H1 (cell line): ENCODE measurements at regions not wholly inside any gene's neighbourhood (a gene's known extent, or its start where the extent isn't known, plus 50 kb on each side); places are given as distances from the start of the nearest gene placed in this dataset.

Source experiments
- CTCF ChIA-PET: fragments of 300-600 bp; sonication (Branson Sonifier 250); formaldehyde crosslinking; loops from one replicate; lab custom pipeline; 2021; ENCODE audit not compliant: partially characterized antibody; lab: Charles Lee
- POLR2A ChIA-PET: fragments of 300-600 bp; sonication (Branson Sonifier 250); formaldehyde crosslinking; loops from one replicate; lab custom pipeline; 2021; ENCODE audit warnings: inconsistent platforms; ENCODE audit not compliant: partially characterized antibody; lab: Charles Lee
- DNase-seq, 2 experiments: peaks; one replicate each; pipeline versions ENCODE4 v3.0.0 to v3.0.0-alpha.2; 2010 to 2022; ENCODE audit warnings: low spot score in 2 of 2, low read depth in 1 of 2, mixed read lengths in 1 of 2
- FAIRE-seq: peaks from 2 replicates; lab custom pipeline; 2011; peaks lifted over from hg19 to GRCh38; lab: Jason Lieb, UNC
- H2AFZ ChIP-seq: 2 replicates; pipeline ENCODE4 v1.8.1; 2012; ENCODE audit warnings: low read length, inconsistent platforms
- H2AK5ac ChIP-seq: 2 replicates; pipeline ENCODE4 v1.6.1; 2013; ENCODE audit warnings: low read depth, low read length
- H2BK120ac ChIP-seq: replicated peaks from 2 replicates; pipeline ENCODE3; 2013; ENCODE audit warnings: low read depth, low read length, inconsistent platforms
- H2BK12ac ChIP-seq: 2 replicates; pipeline ENCODE4 v1.6.1; 2013; ENCODE audit warnings: low read depth, low read length
- H2BK15ac ChIP-seq: 2 replicates; pipeline ENCODE4 v1.6.1; 2013; ENCODE audit warnings: low read length
- H2BK20ac ChIP-seq: 2 replicates; pipeline ENCODE4 v1.6.1; 2013; ENCODE audit warnings: low read length
- H2BK5ac ChIP-seq: 2 replicates; pipeline ENCODE4 v1.6.1; 2013; ENCODE audit warnings: low read depth, low read length
- H3K14ac ChIP-seq: 2 replicates; pipeline ENCODE4 v1.6.1; 2013; ENCODE audit warnings: inconsistent platforms; ENCODE audit not compliant: insufficient read length
- H3K18ac ChIP-seq: 2 replicates; pipeline ENCODE4 v1.6.1; 2013; ENCODE audit warnings: low read length; ENCODE audit errors: extremely low read depth
- H3K23ac ChIP-seq: 2 replicates; pipeline ENCODE4 v1.6.1; 2013; ENCODE audit warnings: inconsistent platforms; ENCODE audit not compliant: insufficient read length
- H3K23me2 ChIP-seq: 2 replicates; pipeline ENCODE4 v1.6.1; 2013; ENCODE audit warnings: low read depth, low read length
- H3K27ac ChIP-seq: 2 replicates; pipeline ENCODE4 v1.6.1; 2011; ENCODE audit warnings: low read depth, low read length, inconsistent platforms
- H3K27me3 ChIP-seq, 4 experiments: replicated peaks in 1 of 4; 1 replicate in 1 of 4; 2 replicates in 3 of 4; pipeline versions ENCODE4 v1.6.1 to v1.8.1; 2011 to 2013; ENCODE audit warnings: low read length in 3 of 4, mild to moderate bottlenecking in 3 of 4, inconsistent platforms in 2 of 4, mixed read lengths in 2 of 4, moderate library complexity in 1 of 4; ENCODE audit not compliant: control insufficient read depth in 3 of 4, insufficient read depth in 3 of 4; ENCODE audit errors: extremely low read depth in 1 of 4
- H3K36me3 ChIP-seq, 4 experiments: 2 replicates each; pipeline versions ENCODE4 v1.6.1 to v1.8.1; 2011 to 2013; ENCODE audit warnings: mild to moderate bottlenecking in 4 of 4, low read length in 3 of 4, moderate library complexity in 2 of 4, control low read depth in 1 of 4, inconsistent platforms in 1 of 4; ENCODE audit not compliant: insufficient read depth in 4 of 4, control insufficient read depth in 2 of 4
- H3K4ac ChIP-seq: replicated peaks from 2 replicates; pipeline ENCODE3; 2013; ENCODE audit warnings: low read length, low read depth, mixed read lengths, inconsistent platforms; ENCODE audit not compliant: insufficient read length
- H3K4me1 ChIP-seq, 4 experiments: replicated peaks in 1 of 4; 1 replicate in 1 of 4; 2 replicates in 3 of 4; pipeline versions ENCODE4 v1.6.1 to v1.8.1; 2011 to 2013; ENCODE audit warnings: low read length in 3 of 4, inconsistent platforms in 2 of 4, mixed read lengths in 1 of 4; ENCODE audit not compliant: insufficient read depth in 4 of 4, control insufficient read depth in 3 of 4
- H3K4me2 ChIP-seq, 2 experiments: 2 replicates each; pipeline versions ENCODE4 v1.6.1 to v1.8.1; 2011 to 2013; ENCODE audit warnings: low read depth in 2 of 2, low read length in 2 of 2, control low read depth in 1 of 2, inconsistent platforms in 1 of 2, mild to moderate bottlenecking in 1 of 2; ENCODE audit not compliant: insufficient read depth in 1 of 2
- H3K4me3 ChIP-seq, 4 experiments: fragments of 200-600, 300-600 bp in 1 of 4; sonication (generic), shearing (Covaris generic), sonication (Bioruptor Twin) in 1 of 4; 2 replicates each; pipeline versions ENCODE4 v1.5.1 to v1.8.1; 2011 to 2016; ENCODE audit warnings: low read length in 4 of 4, low read depth in 3 of 4, control low read depth in 2 of 4, inconsistent platforms in 2 of 4, mild to moderate bottlenecking in 2 of 4, mixed read lengths in 1 of 4, moderate library complexity in 1 of 4; ENCODE audit not compliant: insufficient read depth in 2 of 4; ENCODE audit errors: extremely low read depth in 1 of 4
- H3K56ac ChIP-seq: replicated peaks from 2 replicates; pipeline ENCODE3; 2013; ENCODE audit warnings: low read depth, mild to moderate bottlenecking, mixed read lengths, low read length, inconsistent platforms; ENCODE audit not compliant: insufficient read length
- H3K79me1 ChIP-seq: 2 replicates; pipeline ENCODE4 v1.6.1; 2013; ENCODE audit warnings: low read depth, low read length, control low read depth
- H3K79me2 ChIP-seq, 2 experiments: 2 replicates each; pipeline versions ENCODE4 v1.6.1 to v1.8.1; 2012 to 2013; ENCODE audit warnings: low read length in 2 of 2, mild to moderate bottlenecking in 2 of 2, inconsistent platforms in 1 of 2; ENCODE audit not compliant: insufficient read depth in 2 of 2, control insufficient read depth in 1 of 2
- H3K9ac ChIP-seq, 4 experiments: replicated peaks in 1 of 4; 1 replicate in 1 of 4; 2 replicates in 3 of 4; pipeline versions ENCODE4 v1.6.1 to v1.8.1; 2011 to 2013; ENCODE audit warnings: low read depth in 3 of 4, low read length in 3 of 4, control low read depth in 2 of 4, mild to moderate bottlenecking in 2 of 4, moderate library complexity in 2 of 4, inconsistent platforms in 1 of 4; ENCODE audit errors: extremely low read depth in 1 of 4
- H3K9me3 ChIP-seq, 2 experiments: 2 replicates each; pipeline versions ENCODE4 v1.6.1 to v1.8.1; 2012 to 2013; ENCODE audit warnings: mild to moderate bottlenecking in 2 of 2, moderate library complexity in 2 of 2, control low read depth in 1 of 2, inconsistent platforms in 1 of 2, low read depth in 1 of 2, low read length in 1 of 2, mixed read lengths in 1 of 2; ENCODE audit not compliant: insufficient read depth in 2 of 2
- H4K20me1 ChIP-seq, 2 experiments: replicated peaks in 1 of 2; 2 replicates each; pipeline versions ENCODE3 to v1.8.1; 2011 to 2013; ENCODE audit warnings: inconsistent platforms in 2 of 2, low read length in 2 of 2, mild to moderate bottlenecking in 1 of 2; ENCODE audit not compliant: insufficient read depth in 2 of 2, control insufficient read depth in 1 of 2
- H4K5ac ChIP-seq: 2 replicates; pipeline ENCODE4 v1.6.1; 2013; ENCODE audit warnings: low read length, low read depth, mixed read lengths, inconsistent platforms; ENCODE audit not compliant: insufficient read length
- H4K8ac ChIP-seq: 2 replicates; pipeline ENCODE4 v1.8.0; 2013; ENCODE audit warnings: mild to moderate bottlenecking, moderate library complexity, low read length, inconsistent platforms; ENCODE audit not compliant: insufficient read depth; ENCODE audit errors: extremely low read depth
- H4K91ac ChIP-seq: replicated peaks from 2 replicates; pipeline ENCODE3; 2013; ENCODE audit warnings: low read length, mixed read lengths, inconsistent platforms; ENCODE audit not compliant: insufficient read length
- CBX5 ChIP-seq: fragments of 300-800, 300-1000 bp; sonication (generic); IDR thresholded peaks from 2 replicates; pipeline ENCODE4 v1.7.1; 2016; ENCODE audit warnings: antibody characterized with exemption, low read length, low read depth
- CBX8 ChIP-seq: fragments of 300-800, 300-1000 bp; sonication (generic); IDR thresholded peaks from 2 replicates; pipeline ENCODE4 v1.7.1; 2016; ENCODE audit warnings: low read depth, low read length, borderline replicate concordance
- CTBP2 ChIP-seq: IDR thresholded peaks from 2 replicates; pipeline ENCODE4 v1.7.0; 2011; ENCODE audit warnings: borderline replicate concordance, mild to moderate bottlenecking, moderate library complexity, mixed read lengths, low read length; ENCODE audit not compliant: insufficient read depth, insufficient read length
- EGR1 ChIP-seq: IDR thresholded peaks from 2 replicates; pipeline ENCODE4 v1.6.1; 2011; ENCODE audit warnings: low read depth, low read length, borderline replicate concordance
- JUN ChIP-seq: IDR thresholded peaks from 2 replicates; pipeline ENCODE4 v1.6.1; 2011; ENCODE audit warnings: low read depth, mild to moderate bottlenecking, improper control_type of control experiment, low read length
- SP2 ChIP-seq: IDR thresholded peaks from 2 replicates; pipeline ENCODE4 v1.6.1; 2012; ENCODE audit warnings: mild to moderate bottlenecking, low read length, inconsistent platforms
- WGBS, 2 experiments: shearing (Covaris generic) in 1 of 2; methylation state at CpG; one replicate each; pipeline versions ENCODE4 v1.1.6 to v1.1.7; 2013 to 2015; ENCODE audit warnings: low lambda C conversion rate in 2 of 2, mixed read lengths in 2 of 2, inconsistent platforms in 1 of 2, low coverage in 1 of 2, missing lambda C conversion rate in 1 of 2; ENCODE audit not compliant: insufficient replicate concordance in 2 of 2, insufficient coverage in 1 of 2, insufficient read length in 1 of 2; ENCODE audit errors: extremely low coverage in 1 of 2, missing lambda C conversion rate in 1 of 2; 5-methylcytosine and 5-hydroxymethylcytosine counted together
- TF ChIP-seq, protein P1 (sequence below): IDR thresholded peaks from 2 replicates; pipeline ENCODE4 v1.6.1; 2011; ENCODE audit warnings: low read depth, mild to moderate bottlenecking, low read length; ENCODE audit not compliant: insufficient read depth
- TF ChIP-seq, protein P2 (sequence below): IDR thresholded peaks from 2 replicates; pipeline ENCODE4 v1.6.1; 2011; ENCODE audit warnings: low read length, improper control_type of control experiment
- TF ChIP-seq, protein P3 (sequence below): IDR thresholded peaks from 2 replicates; pipeline ENCODE4 v1.6.1; 2012; ENCODE audit warnings: low read length, inconsistent platforms

DNA sequence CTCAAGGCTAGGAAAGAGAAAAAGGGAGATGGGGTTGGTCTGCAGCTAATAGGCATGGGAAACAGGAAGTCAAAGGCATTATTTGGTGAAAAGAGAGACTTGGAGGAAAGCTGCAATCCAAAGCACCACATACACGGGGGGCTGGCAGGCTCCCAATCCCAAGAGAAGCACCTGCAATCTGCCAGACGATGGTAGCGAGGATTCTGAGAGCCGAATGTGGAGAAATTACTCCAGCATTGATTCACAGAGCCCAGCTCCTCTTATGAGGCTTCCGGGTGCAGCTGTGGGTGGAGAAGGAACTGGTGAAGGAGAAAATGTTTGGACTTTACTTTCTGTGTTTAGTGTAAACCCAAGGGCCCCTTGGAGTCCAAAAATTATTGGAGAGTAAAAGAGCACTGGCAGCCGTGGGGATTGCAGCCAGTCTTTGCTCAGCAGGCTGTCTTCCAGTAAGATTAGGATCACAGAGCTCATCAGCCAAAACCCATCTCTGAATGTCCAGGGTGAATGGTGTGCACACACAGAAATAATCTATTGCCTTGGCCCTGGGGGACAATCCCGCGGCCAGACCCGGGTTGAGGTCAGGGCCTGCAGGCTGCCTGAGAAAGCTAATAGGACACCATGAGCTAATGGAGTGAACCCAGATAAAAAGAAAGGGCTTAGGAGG lies 197.6 kb downstream of the KIT start:
- POLR2A ChIA-PET: no interaction called here
- no peak overlapping the region for H3K27ac ChIP-seq
- no peak for FAIRE-seq

More for the DNA sequence above, 197.6 kb downstream of the KIT start:
- no peaks in the 10 kb centered on the region for H3K79me1 ChIP-seq
- no peak overlapping the region for H2AFZ ChIP-seq
- H2AK5ac ChIP-seq: no peak overlapping the region
- no peak overlapping the region for H3K56ac ChIP-seq
- H3K9ac ChIP-seq: no peak overlapping the region
- no peak overlapping the region for H2BK20ac ChIP-seq
- H3K4ac ChIP-seq: no peak overlapping the region
- no peaks in the 10 kb centered on the region; the same call in 1 of the 2 replicates for H3K23me2 ChIP-seq
- H2BK5ac ChIP-seq: no peak overlapping the region
- no peak overlapping the region for H3K4me2 ChIP-seq
- no peak overlapping the region for H3K18ac ChIP-seq
- H2BK12ac ChIP-seq: no peak overlapping the region
- H2BK120ac ChIP-seq: no peak overlapping the region
- H3K14ac ChIP-seq: no peak overlapping the region
- WGBS, 2 experiments: 89% methylated on average over 9 of the region's 9 CpGs; no CpG with 5 or more reads in 1 of the 2 experiments
- no peaks in the 10 kb centered on the region for H3K4me1 ChIP-seq
- no peak overlapping the region for H3K4me3 ChIP-seq
- no peak overlapping the region for H4K8ac ChIP-seq
- H4K5ac ChIP-seq: no peak overlapping the region
- TF ChIP-seq CTBP2: no peak
- TF ChIP-seq, protein P1, sequence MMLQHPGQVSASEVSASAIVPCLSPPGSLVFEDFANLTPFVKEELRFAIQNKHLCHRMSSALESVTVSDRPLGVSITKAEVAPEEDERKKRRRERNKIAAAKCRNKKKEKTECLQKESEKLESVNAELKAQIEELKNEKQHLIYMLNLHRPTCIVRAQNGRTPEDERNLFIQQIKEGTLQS: no peak
- no peak for TF ChIP-seq CBX8
- TF ChIP-seq CBX5: no peak
- TF ChIP-seq, protein P2, sequence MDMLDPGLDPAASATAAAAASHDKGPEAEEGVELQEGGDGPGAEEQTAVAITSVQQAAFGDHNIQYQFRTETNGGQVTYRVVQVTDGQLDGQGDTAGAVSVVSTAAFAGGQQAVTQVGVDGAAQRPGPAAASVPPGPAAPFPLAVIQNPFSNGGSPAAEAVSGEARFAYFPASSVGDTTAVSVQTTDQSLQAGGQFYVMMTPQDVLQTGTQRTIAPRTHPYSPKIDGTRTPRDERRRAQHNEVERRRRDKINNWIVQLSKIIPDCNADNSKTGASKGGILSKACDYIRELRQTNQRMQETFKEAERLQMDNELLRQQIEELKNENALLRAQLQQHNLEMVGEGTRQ: no peak
- no peak for TF ChIP-seq SP2
- TF ChIP-seq, protein P3, sequence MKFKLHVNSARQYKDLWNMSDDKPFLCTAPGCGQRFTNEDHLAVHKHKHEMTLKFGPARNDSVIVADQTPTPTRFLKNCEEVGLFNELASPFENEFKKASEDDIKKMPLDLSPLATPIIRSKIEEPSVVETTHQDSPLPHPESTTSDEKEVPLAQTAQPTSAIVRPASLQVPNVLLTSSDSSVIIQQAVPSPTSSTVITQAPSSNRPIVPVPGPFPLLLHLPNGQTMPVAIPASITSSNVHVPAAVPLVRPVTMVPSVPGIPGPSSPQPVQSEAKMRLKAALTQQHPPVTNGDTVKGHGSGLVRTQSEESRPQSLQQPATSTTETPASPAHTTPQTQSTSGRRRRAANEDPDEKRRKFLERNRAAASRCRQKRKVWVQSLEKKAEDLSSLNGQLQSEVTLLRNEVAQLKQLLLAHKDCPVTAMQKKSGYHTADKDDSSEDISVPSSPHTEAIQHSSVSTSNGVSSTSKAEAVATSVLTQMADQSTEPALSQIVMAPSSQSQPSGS: no peak
- TF ChIP-seq EGR1: no peak
- TF ChIP-seq JUN: no peak
- CTCF ChIA-PET: interaction anchor here (0.8 to 0.9 kb wide), 2 partner anchors 96 to 305 kb away, joined by 3 read pairs; no protein-coding TSS in a partner anchor
- no peaks in the 10 kb centered on the region for H3K9me3 ChIP-seq
- H2BK15ac ChIP-seq: no peak overlapping the region
- no peak overlapping the region for H4K91ac ChIP-seq
- H3K27me3 ChIP-seq: no peaks in the 10 kb centered on the region
- H3K79me2 ChIP-seq: no peaks in the 10 kb centered on the region
- DNase-seq: no peak
- H3K36me3 ChIP-seq: no peaks in the 10 kb centered on the region
- no peaks in the 10 kb centered on the region for H4K20me1 ChIP-seq
- H3K23ac ChIP-seq: no peak overlapping the region
